Testis (tissue), 2 donors: ENCODE measurements at regions not wholly inside any gene's neighbourhood (a gene's known extent, or its start where the extent isn't known, plus 50 kb on each side); places are given as distances from the start of the nearest gene placed in this dataset.

Experiments used
- DNase-seq: peaks from one replicate; pipeline ENCODE4 v3.0.0-alpha.2; 2019
- H3K27ac ChIP-seq, 2 donors: fragments of 200-600 bp; sonication (generic); one replicate each; pipeline ENCODE4 v1.5.1; 2019
- H3K27me3 ChIP-seq: fragments of 200-600 bp; sonication (generic); one replicate; pipeline ENCODE4 v1.5.1; 2019
- H3K36me3 ChIP-seq: fragments of 200-600 bp; sonication (generic); one replicate; pipeline ENCODE4 v1.5.1; 2017; ENCODE audit warnings: low read depth; ENCODE audit errors: missing control alignments
- H3K4me1 ChIP-seq: fragments of 200-600 bp; sonication (generic); one replicate; pipeline ENCODE4 v1.5.1; 2019
- H3K4me3 ChIP-seq, 2 donors: fragments of 200-600 bp; sonication (generic); one replicate each; pipeline ENCODE4 v1.5.1; 2017 to 2019
- H3K9me3 ChIP-seq: fragments of 200-600 bp; sonication (generic); one replicate; pipeline ENCODE4 v1.5.1; 2017
- CTCF ChIP-seq, 3 experiments: fragments of 450-650 bp in 2 of 3; fragments of 200-600 bp in 1 of 3; sonication (generic) in 1 of 3; IDR thresholded peaks; one replicate each; pipeline ENCODE4 v1.5.1; 2016 to 2019; ENCODE audit warnings: antibody characterized with exemption in 3 of 3, mild to moderate bottlenecking in 2 of 3, moderate library complexity in 1 of 3
- POLR2A ChIP-seq: fragments of 450-650 bp; IDR thresholded peaks from one replicate; pipeline ENCODE4 v1.6.1; 2017; ENCODE audit warnings: antibody characterized with exemption, mild to moderate bottlenecking, moderate library complexity
- WGBS, 2 donors: methylation state at CpG; one replicate each; pipeline ENCODE4 v1.1.5; 2018; 5-methylcytosine and 5-hydroxymethylcytosine counted together
- intact Hi-C: fragments of 100-400 bp; cut with DNase I; formaldehyde crosslinking; loops from one replicate; pipeline ENCODE4 v1.15.1; 2023; ENCODE audit warnings: low total_unique reads

- 80 to 87% methylated on average over 3 of the region's 3 CpGs for WGBS, 2 donors
- no peak overlapping the region for H3K4me3 ChIP-seq
Observed at GRCh38 chr12:115183752-115184151, 499.8 kb upstream of the TBX3 start.

GRCh38 chr12:115177899-115178298, 493.9 kb upstream of the TBX3 start:
- no peaks in the 10 kb centered on the region for H3K27me3 ChIP-seq
- DNase-seq: no peak
- H3K4me3 ChIP-seq: no peak overlapping the region
- H3K9me3 ChIP-seq: no peaks in the 10 kb centered on the region
- TF ChIP-seq CTCF (IDR thresholded peaks at IDR 0.05): no peak
- no peak for TF ChIP-seq POLR2A
- 91 to 96% methylated on average over 6 of the region's 6 CpGs for WGBS, 2 donors
- intact Hi-C loops: no loop called here
- no peak overlapping the region for H3K27ac ChIP-seq
- no peaks in the 10 kb centered on the region for H3K4me1 ChIP-seq
- H3K36me3 ChIP-seq: no peaks in the 10 kb centered on the region

More at GRCh38 chr12:115183752-115184151, 499.8 kb upstream of the TBX3 start:
- TF ChIP-seq POLR2A (no peak), CTCF (IDR thresholded peaks at IDR 0.05) (no peak)
- no peak for DNase-seq
- Histone ChIP-seq H3K27me3 (no peaks in the 10 kb centered on the region), H3K27ac (no peak overlapping the region), H3K4me1 (no peaks in the 10 kb centered on the region), H3K9me3 (no peaks in the 10 kb centered on the region), H3K36me3 (no peaks in the 10 kb centered on the region)
- intact Hi-C loops: no loop called here

- intact Hi-C loops: no loop called here
- DNase-seq: no peak
- TF ChIP-seq POLR2A: no peak
- TF ChIP-seq CTCF (IDR thresholded peaks at IDR 0.05): no peak
- no peaks in the 10 kb centered on the region for H3K27me3 ChIP-seq
- no peaks in the 10 kb centered on the region for H3K4me1 ChIP-seq
- no peak overlapping the region for H3K27ac ChIP-seq
- H3K36me3 ChIP-seq: no peaks in the 10 kb centered on the region
- H3K4me3 ChIP-seq: no peak overlapping the region
- 71 to 73% methylated on average over 3 of the region's 3 CpGs for WGBS, 2 donors
- H3K9me3 ChIP-seq: no peaks in the 10 kb centered on the region
Observed at GRCh38 chr12:115176741-115177400, 492.9 kb upstream of the TBX3 start.

GRCh38 chr12:115174920-115175319, 490.9 kb upstream of the TBX3 start:
- Histone ChIP-seq H3K27ac (no peak overlapping the region), H3K9me3 (no peaks in the 10 kb centered on the region), H3K36me3 (no peaks in the 10 kb centered on the region), H3K4me1 (no peaks in the 10 kb centered on the region), H3K27me3 (no peaks in the 10 kb centered on the region), H3K4me3 (no peak overlapping the region)
- DNase-seq: no peak
- WGBS, 2 donors: 72 to 83% methylated on average over 12 of the region's 12 CpGs
- TF ChIP-seq CTCF (IDR thresholded peaks at IDR 0.05): no peak
- TF ChIP-seq POLR2A: no peak
- intact Hi-C loops: no loop called here

- no peaks in the 10 kb centered on the region for H3K27me3 ChIP-seq
- no peaks in the 10 kb centered on the region for H3K36me3 ChIP-seq
- no peaks in the 10 kb centered on the region for H3K4me1 ChIP-seq
- 88 to 91% methylated on average over 5 of the region's 5 CpGs for WGBS, 2 donors
- H3K27ac ChIP-seq: no peak overlapping the region
- no peak for DNase-seq
- intact Hi-C loops: no loop called here
- TF ChIP-seq POLR2A (no peak), CTCF (IDR thresholded peaks at IDR 0.05) (no peak)
- no peaks in the 10 kb centered on the region for H3K9me3 ChIP-seq
- no peak overlapping the region for H3K4me3 ChIP-seq
Observed at GRCh38 chr12:115172521-115172920, 488.5 kb upstream of the TBX3 start.
